ENCODE measurements at regions not wholly inside any gene's neighbourhood (a gene's known extent, or its start where the extent isn't known, plus 50 kb on each side); places are given as distances from the start of the nearest gene placed in this dataset.

- TF ChIP-seq CTCF (IDR thresholded peaks at IDR 0.05; ENCODE audit: insufficient read depth, low read depth, low read length), result no peak
- TF ChIP-seq EZH2 (IDR thresholded peaks at IDR 0.05; ENCODE audit: insufficient read depth, low read length), result no peak
Observed at GRCh38 chr20:23234311-23235078, 116.1 kb upstream of the NXT1 start.
